ENCODE measurements at regions not wholly inside any gene's neighbourhood (a gene's known extent, or its start where the extent isn't known, plus 50 kb on each side); places are given as distances from the start of the nearest gene placed in this dataset.

- CTCF ChIA-PET = interaction anchor here (0.6 to 0.7 kb wide), 2 partner anchors 14 to 216 kb away, joined by 3 to 4 read pairs; no protein-coding TSS in a partner anchor
- TF ChIP-seq, protein P1, sequence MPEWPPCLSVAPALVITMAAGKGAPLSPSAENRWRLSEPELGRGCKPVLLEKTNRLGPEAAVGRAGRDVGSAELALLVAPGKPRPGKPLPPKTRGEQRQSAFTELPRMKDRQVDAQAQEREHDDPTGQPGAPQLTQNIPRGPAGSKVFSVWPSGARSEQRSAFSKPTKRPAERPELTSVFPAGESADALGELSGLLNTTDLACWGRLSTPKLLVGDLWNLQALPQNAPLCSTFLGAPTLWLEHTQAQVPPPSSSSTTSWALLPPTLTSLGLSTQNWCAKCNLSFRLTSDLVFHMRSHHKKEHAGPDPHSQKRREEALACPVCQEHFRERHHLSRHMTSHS (tag by site-specific recombination; IDR thresholded peaks at IDR 0.05) = no peak
- TF ChIP-seq ZNF112 (tag by site-specific recombination; IDR thresholded peaks at IDR 0.05) = no peak
- no peak for TF ChIP-seq ZNF558 (tag by site-specific recombination; IDR thresholded peaks at IDR 0.05)
- TF ChIP-seq, protein P2, sequence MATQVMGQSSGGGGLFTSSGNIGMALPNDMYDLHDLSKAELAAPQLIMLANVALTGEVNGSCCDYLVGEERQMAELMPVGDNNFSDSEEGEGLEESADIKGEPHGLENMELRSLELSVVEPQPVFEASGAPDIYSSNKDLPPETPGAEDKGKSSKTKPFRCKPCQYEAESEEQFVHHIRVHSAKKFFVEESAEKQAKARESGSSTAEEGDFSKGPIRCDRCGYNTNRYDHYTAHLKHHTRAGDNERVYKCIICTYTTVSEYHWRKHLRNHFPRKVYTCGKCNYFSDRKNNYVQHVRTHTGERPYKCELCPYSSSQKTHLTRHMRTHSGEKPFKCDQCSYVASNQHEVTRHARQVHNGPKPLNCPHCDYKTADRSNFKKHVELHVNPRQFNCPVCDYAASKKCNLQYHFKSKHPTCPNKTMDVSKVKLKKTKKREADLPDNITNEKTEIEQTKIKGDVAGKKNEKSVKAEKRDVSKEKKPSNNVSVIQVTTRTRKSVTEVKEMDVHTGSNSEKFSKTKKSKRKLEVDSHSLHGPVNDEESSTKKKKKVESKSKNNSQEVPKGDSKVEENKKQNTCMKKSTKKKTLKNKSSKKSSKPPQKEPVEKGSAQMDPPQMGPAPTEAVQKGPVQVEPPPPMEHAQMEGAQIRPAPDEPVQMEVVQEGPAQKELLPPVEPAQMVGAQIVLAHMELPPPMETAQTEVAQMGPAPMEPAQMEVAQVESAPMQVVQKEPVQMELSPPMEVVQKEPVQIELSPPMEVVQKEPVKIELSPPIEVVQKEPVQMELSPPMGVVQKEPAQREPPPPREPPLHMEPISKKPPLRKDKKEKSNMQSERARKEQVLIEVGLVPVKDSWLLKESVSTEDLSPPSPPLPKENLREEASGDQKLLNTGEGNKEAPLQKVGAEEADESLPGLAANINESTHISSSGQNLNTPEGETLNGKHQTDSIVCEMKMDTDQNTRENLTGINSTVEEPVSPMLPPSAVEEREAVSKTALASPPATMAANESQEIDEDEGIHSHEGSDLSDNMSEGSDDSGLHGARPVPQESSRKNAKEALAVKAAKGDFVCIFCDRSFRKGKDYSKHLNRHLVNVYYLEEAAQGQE (tag by site-specific recombination; IDR thresholded peaks at IDR 0.05) = no peak
- no peak for TF ChIP-seq YY1 (tag by site-specific recombination; IDR thresholded peaks at IDR 0.05)
- H3K27ac ChIP-seq (ENCODE audit: extremely low read depth, low read depth, low read length) = no peak overlapping the region
Measured at GRCh38 chr22:47851586-47851985, 1089.1 kb downstream of the TBC1D22A start.

GRCh38 chr22:47850644-47851151, 1088.2 kb downstream of the TBC1D22A start:
- no peak overlapping the region for H3K27ac ChIP-seq (ENCODE audit: extremely low read depth, low read depth, low read length)
- peaks cover 3% of the 10 kb centered on the region; the same call in 1 of the 2 replicates for H3K4me1 ChIP-seq (ENCODE audit: control insufficient read depth, insufficient read depth, low read length)
- CTCF ChIA-PET = interaction anchor here (0.7 kb wide), 1 partner anchor 13 kb away, joined by 4 read pairs; no protein-coding TSS in a partner anchor
- no peaks in the 10 kb centered on the region for H3K36me3 ChIP-seq (ENCODE audit: control insufficient read depth in 2 of 2, insufficient read depth in 1 of 2, low read length in 2 of 2)
- POLR2A ChIA-PET = interaction anchor here (0.5 to 1.6 kb wide), 3 partner anchors 14 to 1357 kb away, joined by 4 to 6 read pairs (median 6); no protein-coding TSS in a partner anchor
- H3K4me3 ChIP-seq (ENCODE audit: low read depth, low read length) = no peak overlapping the region
- H3K9me3 ChIP-seq (ENCODE audit: control insufficient read depth, insufficient read depth, low read depth, low read length) = no peaks in the 10 kb centered on the region
- TF ChIP-seq ZNF169 (tag by site-specific recombination; IDR thresholded peaks at IDR 0.05) (no peak), ZNF112 (tag by site-specific recombination; IDR thresholded peaks at IDR 0.05) (no peak), SETDB1 (IDR thresholded peaks at IDR 0.05; ENCODE audit: insufficient read length, low read length) (no peak), KLF7 (tag by site-specific recombination; IDR thresholded peaks at IDR 0.05; ENCODE audit: borderline replicate concordance) (no peak), ZNF274 (IDR thresholded peaks at IDR 0.05; ENCODE audit: low read length) (no peak), ZNF274 (tag by site-specific recombination; IDR thresholded peaks at IDR 0.05; ENCODE audit: borderline replicate concordance) (no peak), WT1 (tag by site-specific recombination; IDR thresholded peaks at IDR 0.05) (no peak), ZNF610 (tag by site-specific recombination; IDR thresholded peaks at IDR 0.05; ENCODE audit: borderline replicate concordance) (no peak), IKZF3 (tag by site-specific recombination; IDR thresholded peaks at IDR 0.05) (no peak), KLF16 (tag by site-specific recombination; IDR thresholded peaks at IDR 0.05) (no peak), ZNF23 (tag by site-specific recombination; IDR thresholded peaks at IDR 0.05; ENCODE audit: borderline replicate concordance) (no peak), OSR2 (tag by site-specific recombination; IDR thresholded peaks at IDR 0.05) (no peak), ZNF518A (tag by site-specific recombination; conservative IDR thresholded peaks at IDR 0.05; ENCODE audit: low read depth) (no peak), ZNF571 (tag by site-specific recombination; IDR thresholded peaks at IDR 0.05) (no peak), GLIS1 (tag by site-specific recombination; IDR thresholded peaks at IDR 0.05) (peak; percentile 18; the same call in 1 of the 2 replicates), ZNF701 (tag by site-specific recombination; IDR thresholded peaks at IDR 0.05) (no peak), ZNF626 (tag by site-specific recombination; IDR thresholded peaks at IDR 0.05) (no peak), ZNF837 (tag by site-specific recombination; IDR thresholded peaks at IDR 0.05) (no peak), ZNF132 (tag by site-specific recombination; IDR thresholded peaks at IDR 0.05; ENCODE audit: borderline replicate concordance) (no peak), ZNF341 (tag by site-specific recombination; IDR thresholded peaks at IDR 0.05; ENCODE audit: low read depth) (no peak)
- TF ChIP-seq, protein P3, sequence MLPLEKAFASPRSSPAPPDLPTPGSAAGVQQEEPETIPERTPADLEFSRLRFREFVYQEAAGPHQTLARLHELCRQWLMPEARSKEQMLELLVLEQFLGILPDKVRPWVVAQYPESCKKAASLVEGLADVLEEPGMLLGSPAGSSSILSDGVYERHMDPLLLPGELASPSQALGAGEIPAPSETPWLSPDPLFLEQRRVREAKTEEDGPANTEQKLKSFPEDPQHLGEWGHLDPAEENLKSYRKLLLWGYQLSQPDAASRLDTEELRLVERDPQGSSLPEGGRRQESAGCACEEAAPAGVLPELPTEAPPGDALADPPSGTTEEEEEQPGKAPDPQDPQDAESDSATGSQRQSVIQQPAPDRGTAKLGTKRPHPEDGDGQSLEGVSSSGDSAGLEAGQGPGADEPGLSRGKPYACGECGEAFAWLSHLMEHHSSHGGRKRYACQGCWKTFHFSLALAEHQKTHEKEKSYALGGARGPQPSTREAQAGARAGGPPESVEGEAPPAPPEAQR (tag by site-specific recombination; IDR thresholded peaks at IDR 0.05) = no peak

More at GRCh38 chr22:47851586-47851985, 1089.1 kb downstream of the TBC1D22A start:
- no peaks in the 10 kb centered on the region for H3K9me3 ChIP-seq (ENCODE audit: control insufficient read depth, insufficient read depth, low read depth, low read length)
- no peak overlapping the region for H3K4me3 ChIP-seq (ENCODE audit: low read depth, low read length)
- peaks cover 3% of the 10 kb centered on the region; the same call in 1 of the 2 replicates for H3K4me1 ChIP-seq (ENCODE audit: control insufficient read depth, insufficient read depth, low read length)
- POLR2A ChIA-PET = interaction anchor here (1.6 kb wide), 1 partner anchor 15 kb away, joined by 6 read pairs; no protein-coding TSS in a partner anchor
- H3K36me3 ChIP-seq (ENCODE audit: control insufficient read depth in 2 of 2, insufficient read depth in 1 of 2, low read length in 2 of 2) = no peaks in the 10 kb centered on the region
